Fibroblast of mammary gland (primary cell): ENCODE measurements at regions not wholly inside any gene's neighbourhood (a gene's known extent, or its start where the extent isn't known, plus 50 kb on each side); places are given as distances from the start of the nearest gene placed in this dataset.

ENCODE experiments used
- DNase-seq: peaks from one replicate; pipeline ENCODE4 v3.0.0-alpha.2; 2010; ENCODE audit warnings: low read depth
- H3K4me3 ChIP-seq: 2 replicates; pipeline ENCODE4 v1.5.1; 2011; ENCODE audit warnings: low read depth, mild to moderate bottlenecking, low read length, moderate library complexity; ENCODE audit not compliant: control insufficient read depth
- CTCF ChIP-seq: conservative IDR thresholded peaks from 2 replicates; pipeline ENCODE4 v1.5.1; 2011; ENCODE audit warnings: low read depth, low read length, inconsistent platforms; ENCODE audit not compliant: control insufficient read depth, insufficient read depth

GRCh38 chr2:126315828-126316227 is 340.1 kb upstream of the GYPC start:
- no peak overlapping the region for H3K4me3 ChIP-seq

GRCh38 chr2:126317790-126318431 is 338.0 kb upstream of the GYPC start:
- no peak overlapping the region for H3K4me3 ChIP-seq
- peak; percentile 0 for DNase-seq
- no peak for TF ChIP-seq CTCF

More at GRCh38 chr2:126315828-126316227, 340.1 kb upstream of the GYPC start:
- DNase-seq: no peak
- TF ChIP-seq CTCF: no peak

GRCh38 chr2:126322342-126322741 is 333.6 kb upstream of the GYPC start:
- no peak for DNase-seq
- H3K4me3 ChIP-seq: no peak overlapping the region
- no peak for TF ChIP-seq CTCF

- H3K4me3 ChIP-seq: no peak overlapping the region
- TF ChIP-seq CTCF: no peak
- no peak for DNase-seq
These were observed 330.8 kb upstream of the GYPC start for GRCh38 chr2:126325202-126325601.

- no peak for TF ChIP-seq CTCF
- H3K4me3 ChIP-seq: no peak overlapping the region
- no peak for DNase-seq
These were observed 326.8 kb upstream of the GYPC start for GRCh38 chr2:126329173-126329572.

- H3K4me3 ChIP-seq: no peak overlapping the region
- TF ChIP-seq CTCF: no peak
- no peak for DNase-seq
These were observed 313.5 kb upstream of the GYPC start for GRCh38 chr2:126342457-126342856.

- DNase-seq: no peak
- TF ChIP-seq CTCF: no peak
- no peak overlapping the region for H3K4me3 ChIP-seq
These were observed 312.8 kb upstream of the GYPC start for GRCh38 chr2:126343136-126343535.
